Left hindlimb (tissue), 1 donor: ENCODE measurements at regions not wholly inside any gene's neighbourhood (a gene's known extent, or its start where the extent isn't known, plus 50 kb on each side); places are given as distances from the start of the nearest gene placed in this dataset.
"Not testable (repeated sequence)": the region's sequence is repeated elsewhere in the genome, so short reads cannot be mapped to it uniquely, and the experiment has no call there.

Source experiments
- DNase-seq: peaks from one replicate; pipeline ENCODE4 v3.0.0-alpha.2; 2018

DNA sequence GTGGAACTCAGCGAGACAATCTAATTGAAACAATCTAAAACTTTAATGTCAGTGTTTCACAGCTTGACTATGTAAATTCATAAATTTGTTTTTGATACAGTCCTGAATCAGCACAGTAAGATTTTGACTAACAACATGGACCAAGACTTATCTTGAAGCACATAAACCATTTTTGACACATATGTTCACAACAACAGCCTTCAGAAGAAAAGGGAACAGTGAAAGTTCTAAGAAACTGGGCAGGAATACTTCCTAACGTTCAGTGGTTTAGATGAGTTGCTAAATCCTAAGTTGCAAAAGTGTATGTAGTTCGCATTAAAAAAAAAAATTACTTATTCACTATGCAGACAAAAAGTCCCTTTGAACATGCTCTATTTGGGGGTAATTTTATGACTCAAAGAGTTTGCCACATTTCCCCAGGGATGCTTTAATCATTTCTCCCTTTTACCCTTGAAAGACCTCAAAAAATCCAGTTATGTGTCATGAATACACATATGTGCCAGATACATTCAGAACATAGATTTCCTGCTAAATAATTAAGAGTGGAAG, 120.2 kb downstream of the MRPL39 start:
- DNase-seq: no peak

DNA sequence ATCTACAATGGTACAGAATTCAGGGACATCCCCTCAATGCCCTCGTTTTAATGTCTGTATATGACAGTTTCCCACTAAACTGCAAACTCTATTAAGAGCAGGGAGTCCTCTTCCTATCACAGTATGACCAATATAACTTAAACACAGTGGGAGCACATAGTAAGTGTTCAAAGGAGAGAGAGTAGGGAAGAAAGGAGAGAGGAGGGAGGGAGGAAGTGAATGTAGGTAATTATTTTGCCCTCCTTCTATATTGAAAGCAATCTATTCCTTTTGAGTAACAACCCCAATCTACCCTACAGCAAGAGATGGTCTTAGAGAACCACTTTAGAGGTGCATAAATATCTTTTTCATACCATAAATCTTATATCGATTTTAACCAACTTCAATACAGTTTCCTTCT, 121.4 kb downstream of the MRPL39 start:
- DNase-seq: no peak

DNA sequence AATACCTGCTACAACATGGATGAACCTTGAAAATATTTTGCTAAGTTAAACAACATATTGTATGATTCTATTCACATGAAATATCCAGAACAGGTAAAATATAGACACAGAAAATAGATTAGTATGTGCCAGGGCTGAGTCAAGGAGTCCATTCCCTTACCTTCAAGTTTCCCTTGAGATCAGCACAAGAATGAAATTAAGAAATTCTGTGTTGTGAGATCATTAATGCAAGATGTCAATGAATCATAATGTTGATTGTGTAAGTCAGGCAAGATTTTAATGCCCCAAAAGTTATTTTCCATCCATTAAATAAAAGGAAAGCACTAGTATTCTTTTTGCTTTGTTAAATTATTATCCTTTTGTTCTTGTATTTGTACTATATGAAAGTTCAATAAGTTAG, 139.4 kb downstream of the MRPL39 start:
- no peak for DNase-seq

DNA sequence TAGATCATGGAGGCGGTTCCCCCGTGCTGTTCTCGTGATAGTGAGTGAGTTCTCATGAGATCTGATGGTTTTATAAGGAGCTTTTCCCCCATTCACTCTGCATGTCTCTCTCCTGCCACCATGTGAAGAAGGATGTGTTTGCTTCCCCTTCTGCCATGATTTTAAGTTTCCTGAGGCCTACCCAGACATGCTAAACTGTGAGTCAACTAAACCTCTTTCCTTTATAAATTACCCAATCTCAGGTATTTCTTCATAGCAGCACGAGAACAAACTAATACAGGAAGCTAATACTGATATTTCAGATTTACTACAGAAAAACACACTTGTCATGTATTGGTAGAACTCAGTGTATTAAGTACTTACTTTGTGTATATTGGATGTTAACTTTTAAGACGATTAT, 140.2 kb downstream of the MRPL39 start:
- DNase-seq: not testable (repeated sequence)

DNA sequence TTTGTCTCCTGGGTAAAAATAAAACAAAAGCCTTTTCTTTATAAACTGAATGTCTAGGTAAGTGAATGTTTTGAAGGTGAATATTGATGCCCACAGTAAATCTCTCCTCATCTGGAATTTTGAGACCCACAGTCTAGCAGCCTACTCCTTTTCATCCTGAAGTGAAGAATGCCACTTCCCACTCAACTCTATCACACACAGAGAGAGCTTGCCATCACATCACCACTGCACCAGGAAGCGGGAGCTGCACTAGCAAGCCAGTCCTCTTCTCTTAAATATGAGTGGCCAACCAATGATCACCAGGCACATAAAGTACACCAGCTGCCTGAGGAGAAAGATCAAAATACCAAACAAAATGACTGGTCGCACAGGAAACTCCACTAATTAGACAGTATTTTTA, 140.8 kb downstream of the MRPL39 start:
- DNase-seq: no peak

DNA sequence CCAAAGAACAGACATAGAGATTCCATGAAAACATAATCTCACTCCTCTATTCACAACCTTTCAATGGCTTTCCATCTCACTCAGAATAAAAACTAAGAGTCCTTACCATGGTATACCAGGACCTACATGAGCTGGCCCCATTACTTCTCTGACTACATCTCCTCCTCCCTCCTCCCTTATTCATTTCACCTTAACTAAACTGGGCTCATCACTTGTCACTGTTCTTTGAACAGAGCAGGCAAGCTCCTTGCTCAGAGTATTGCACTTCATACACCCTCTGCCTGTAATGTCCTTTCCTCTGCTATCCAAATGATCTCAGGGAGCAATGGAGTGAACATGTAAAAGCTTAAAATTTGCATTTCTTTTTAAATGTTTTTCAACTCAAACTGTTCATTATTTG, 142.0 kb downstream of the MRPL39 start:
- no peak for DNase-seq

DNA sequence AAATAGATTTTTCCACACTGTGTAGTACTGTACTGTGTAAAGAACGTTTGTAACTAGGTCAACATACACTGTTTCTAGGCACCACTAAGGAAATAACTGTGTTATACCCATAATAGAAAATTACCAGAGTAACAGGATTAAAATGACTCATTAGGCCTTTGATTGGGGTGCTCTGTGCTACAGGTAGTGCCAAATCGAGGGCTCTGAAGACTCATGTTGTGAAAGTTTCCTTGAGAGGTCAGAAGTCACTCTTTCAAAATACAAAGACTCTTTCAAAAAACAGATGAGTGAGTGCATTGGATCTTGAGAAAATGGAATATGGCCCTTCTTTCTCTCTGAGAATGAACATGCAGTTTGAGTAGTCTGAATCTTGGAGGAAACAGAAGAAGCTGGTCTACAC, 143.0 kb downstream of the MRPL39 start:
- DNase-seq: no peak

DNA sequence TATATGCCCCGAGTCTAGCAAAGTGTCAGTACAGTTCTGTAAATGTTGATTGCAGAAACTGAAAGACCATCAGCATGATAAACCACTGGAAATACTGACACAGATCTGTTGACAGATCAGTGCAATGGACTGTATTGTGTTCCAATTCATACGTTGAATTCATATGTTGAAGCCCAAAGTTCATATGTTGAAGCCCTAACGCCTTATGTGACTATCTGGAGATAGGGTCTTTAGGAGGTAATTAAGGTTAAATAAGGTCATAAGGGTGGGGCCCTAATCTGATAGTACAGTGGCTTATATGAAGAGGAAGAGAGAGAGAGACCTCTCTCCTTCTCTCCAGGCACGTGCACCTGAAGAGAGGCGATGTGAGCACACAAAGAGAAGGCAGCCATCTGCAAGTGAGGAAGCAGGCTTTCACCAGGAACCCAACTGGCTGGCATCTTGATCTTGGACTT, 144.7 kb downstream of the MRPL39 start:
- DNase-seq: no peak

DNA sequence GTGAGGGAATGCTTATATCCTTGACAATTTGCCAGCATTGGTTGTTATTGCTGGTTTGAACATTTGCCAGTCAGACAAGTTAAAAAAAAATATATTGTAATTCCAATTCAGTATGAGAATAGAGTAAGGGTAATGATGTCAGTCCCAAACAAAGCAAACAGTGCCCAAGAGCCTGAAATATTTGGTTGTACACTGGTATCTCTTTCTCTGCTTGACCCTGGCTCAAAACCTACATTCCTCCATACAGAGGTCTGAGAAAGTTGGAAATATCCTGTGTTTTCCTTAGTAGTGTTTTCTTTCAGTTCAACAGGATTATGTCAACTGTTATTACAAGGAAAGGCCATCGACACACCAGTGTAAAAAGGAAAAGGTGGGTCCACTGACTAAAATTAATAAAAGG, 145.6 kb downstream of the MRPL39 start:
- no peak for DNase-seq

DNA sequence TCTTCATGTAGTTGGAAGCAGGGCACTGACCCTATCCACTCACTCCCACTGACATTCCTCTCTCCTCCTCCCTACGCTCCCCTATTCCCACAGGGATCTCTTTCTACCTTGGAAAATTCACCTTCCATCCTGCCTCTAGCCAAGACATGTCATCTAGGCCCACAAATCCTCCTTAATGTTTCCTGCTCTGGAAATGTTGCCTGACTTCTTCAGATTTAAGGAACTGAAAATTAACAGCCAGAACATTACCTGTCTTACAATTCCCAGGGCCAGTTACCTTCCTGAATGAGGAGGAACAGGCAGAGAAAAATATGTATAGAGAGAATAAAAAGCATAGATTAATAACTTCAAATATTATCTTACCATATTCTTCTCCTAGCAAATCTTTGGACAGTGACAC, 147.3 kb downstream of the MRPL39 start:
- DNase-seq: no peak

DNA sequence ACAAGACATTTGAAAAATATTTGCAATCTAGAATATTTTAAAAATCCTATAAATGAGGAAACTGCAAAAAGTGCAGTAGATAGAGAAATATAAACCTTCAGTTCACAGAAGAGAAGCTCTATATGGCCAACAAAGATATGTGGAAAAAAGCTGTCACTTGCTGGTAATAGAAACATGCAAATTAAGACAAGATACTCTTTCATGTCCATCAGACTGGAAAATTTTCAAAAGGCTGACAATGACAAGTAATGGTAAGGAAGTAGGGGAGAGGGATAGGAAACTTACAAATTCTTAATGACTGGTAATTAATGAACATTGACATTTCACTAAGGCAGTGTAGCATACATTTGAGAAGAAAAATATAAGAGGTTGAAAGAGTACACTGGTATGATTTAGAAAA, 147.9 kb downstream of the MRPL39 start:
- no peak for DNase-seq

DNA sequence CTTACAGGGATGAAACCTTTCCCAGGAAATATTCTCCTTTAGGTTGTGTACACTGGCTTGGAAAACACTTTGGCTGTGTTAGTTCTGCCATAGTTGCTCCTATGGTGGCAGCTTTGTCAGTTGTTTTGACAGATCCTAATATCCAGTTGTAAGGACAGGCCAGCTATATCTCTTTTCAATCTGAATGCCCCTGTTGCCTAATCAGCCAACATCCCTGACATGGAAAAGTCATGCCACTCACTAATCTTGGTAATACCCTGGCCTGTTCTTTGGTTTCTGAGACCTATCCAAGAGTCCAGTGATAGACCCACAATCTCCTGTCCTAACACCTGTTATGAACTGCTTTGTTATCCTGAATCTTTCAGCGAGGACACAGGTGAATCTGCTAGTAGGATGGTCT, 148.8 kb downstream of the MRPL39 start:
- DNase-seq: no peak

DNA sequence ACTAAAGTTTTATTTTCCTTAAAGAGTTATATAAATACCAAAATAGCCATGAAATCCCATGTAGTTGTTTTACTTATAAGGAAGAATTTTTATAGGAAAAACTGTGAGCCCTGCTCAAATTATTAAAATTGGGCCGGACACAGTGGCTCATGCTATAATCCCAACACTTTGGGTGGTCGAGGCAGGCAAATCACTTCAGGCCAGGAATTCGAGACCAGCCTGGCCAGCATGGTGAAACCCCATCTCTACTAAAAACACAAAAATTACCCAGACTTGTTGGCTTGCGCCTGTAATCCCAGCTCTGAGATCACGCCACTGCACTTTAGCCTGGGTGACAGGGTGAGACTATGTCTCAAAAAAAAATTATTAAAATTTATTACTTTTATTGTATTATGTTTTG, 149.3 kb downstream of the MRPL39 start:
- no peak for DNase-seq

DNA sequence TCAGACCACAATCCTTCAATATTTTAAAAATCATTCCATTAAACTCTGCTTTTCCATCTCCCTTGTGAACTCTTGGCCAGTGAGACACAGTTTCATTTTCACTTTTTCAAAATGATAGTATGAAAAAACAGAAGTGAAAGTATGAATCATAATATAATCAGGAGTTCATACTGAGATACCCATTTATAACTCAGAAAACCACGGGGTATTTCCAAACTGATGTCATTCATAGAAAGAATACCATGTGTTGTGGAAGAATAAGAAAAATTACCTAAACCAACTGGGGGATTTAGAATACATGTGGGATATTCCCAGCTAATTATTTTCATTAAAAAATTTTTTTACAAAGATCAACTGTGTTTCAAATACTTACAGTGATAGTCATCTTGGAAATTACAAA, 149.9 kb downstream of the MRPL39 start:
- DNase-seq: no peak

DNA sequence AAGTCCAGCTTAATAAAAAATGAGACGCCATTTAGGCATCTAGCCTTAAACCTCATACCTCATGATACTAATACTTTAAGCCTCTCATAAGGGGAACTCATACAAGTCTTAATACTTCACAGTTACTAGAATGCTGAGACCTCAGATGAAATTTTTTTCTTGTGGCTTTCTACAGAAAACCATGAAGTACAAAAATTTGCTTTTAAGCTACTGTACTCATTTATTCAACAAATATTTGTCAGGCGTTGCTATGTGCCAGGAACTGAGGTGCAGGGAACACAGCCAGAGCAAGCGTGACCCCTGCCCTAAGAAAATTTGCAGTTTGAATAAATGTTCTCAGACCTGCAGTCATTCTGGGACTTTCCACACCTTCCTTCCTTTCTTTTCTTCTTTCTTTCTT, 150.6 kb downstream of the MRPL39 start:
- DNase-seq: no peak

DNA sequence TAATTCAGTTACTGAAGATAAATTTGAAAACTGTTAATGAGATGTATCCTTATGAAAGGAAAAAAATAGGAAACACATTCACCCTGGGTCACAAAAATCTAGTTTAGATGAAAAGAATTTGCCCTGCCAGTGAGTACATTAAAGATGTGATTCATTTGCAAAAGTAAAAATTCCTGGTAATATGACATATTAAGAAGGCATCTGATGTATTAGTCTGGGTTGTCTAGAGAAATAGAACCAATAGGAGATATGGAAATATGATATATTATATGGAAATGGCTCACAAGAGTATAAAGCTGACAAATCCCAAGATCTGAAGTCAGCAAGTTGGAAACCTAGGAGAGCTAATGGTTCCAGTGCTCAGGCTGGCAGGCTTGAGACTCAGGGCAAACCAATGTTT, 153.8 kb downstream of the MRPL39 start:
- no peak for DNase-seq

DNA sequence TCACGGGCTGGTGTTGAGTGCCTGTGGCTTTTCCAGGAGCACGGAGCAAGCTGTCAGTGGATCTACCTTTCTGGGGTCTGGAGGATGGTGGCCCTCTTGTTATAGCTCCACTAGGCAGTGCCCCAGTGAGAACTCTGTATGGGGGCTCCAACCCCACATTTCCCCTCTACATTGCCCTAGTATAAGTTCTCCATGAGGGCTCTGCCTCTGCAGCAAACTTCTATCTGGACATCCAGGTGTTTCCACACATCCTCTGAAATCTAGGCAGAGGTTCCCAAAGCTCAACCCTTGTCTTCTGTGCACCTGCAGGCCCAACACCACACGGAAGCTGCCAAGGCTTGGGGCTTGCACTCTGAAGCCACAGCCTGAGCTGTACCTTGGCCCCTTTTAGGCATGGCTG, 157.3 kb downstream of the MRPL39 start:
- no peak for DNase-seq

DNA sequence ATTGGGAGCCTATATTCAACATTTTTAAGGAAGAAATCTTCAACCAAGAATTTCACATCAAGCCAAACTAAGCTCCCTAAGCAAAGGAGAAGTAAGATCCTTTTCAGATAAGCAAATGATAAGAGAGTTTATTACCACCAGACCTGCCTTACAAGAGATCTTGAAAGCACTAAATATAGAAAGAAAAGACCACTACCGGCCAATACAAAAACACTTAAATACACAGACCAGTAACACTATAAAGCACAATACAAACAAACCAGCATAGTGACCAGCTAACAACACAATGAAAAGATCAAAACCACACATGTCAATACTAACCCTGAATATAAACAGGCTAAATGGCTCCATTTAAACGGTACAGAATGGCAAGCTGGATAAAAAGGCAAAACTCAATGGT, 165.4 kb downstream of the MRPL39 start:
- no peak for DNase-seq

DNA sequence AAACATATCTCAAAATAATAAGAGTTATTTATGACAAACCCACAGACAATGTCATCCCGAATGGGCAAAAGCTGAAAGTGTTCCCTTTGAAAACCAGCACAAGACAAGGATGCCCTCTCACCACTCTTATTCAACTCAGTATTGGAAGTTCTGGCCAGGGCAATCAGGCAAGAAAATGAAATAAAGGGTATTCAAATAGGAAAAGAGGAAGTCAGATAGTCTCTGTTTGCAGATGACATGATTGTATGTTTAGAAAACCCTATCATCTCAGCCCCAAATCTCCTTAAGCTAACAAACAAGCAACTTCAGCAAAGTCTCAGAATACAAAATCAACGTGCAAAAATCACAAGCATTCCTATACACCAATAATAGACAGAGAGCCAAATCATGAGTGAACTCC, 169.8 kb downstream of the MRPL39 start:
- not testable (repeated sequence) for DNase-seq

DNA sequence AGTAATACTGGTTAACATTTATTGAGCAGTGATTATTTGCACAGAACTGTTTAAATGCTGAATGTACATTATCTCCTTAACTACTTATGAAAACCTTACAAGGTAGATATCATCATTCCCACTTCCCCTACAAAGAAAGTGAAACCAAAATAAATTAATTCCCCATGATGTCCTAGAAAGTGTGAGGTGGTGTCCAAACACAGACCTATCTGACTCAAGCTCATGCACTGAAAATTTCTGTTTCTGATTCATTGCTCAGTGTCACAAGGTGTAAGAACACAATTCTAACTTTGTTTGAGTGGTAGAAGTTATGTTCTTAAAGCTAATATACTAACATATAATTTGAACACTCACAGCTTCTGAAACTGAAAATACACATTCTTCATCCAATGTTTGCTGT, 178.7 kb downstream of the MRPL39 start:
- DNase-seq: no peak

DNA sequence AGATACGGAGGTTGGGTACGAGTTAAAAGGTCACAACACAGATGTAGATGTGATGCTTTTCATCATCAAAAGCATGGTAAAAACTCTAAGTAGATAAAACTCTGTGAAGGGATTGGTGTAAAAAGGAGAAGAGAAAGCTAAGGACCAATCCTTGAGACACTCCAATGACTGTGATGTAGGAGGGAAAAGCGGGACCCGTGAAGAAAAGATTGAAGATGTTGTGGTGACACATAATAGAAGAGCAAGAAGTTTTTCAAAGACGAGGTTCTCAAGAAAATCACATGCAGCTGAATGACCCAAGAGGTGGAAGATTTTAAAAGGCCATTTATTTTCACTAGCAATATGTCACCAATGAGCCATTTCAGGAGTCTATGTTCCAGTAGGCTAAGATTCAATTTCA, 179.5 kb downstream of the MRPL39 start:
- no peak for DNase-seq

DNA sequence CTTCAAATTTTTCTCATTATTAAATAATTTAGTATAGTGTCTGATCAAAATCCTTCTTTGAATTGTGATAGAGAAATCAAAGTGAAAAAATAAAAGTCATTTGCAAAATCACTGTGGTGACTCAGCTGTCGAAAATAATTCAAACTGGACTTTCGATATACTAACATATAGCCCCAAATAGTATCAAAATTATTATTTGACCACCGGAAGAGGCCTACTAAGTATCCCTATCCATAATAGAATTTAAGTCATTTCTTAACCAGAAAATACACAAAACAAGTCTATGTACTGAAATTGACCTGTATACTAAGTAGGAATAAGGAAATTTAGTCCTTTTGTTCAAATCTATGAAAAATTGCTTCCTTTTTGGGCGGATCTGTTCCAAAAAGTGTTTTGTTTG, 180.7 kb downstream of the MRPL39 start:
- no peak for DNase-seq

DNA sequence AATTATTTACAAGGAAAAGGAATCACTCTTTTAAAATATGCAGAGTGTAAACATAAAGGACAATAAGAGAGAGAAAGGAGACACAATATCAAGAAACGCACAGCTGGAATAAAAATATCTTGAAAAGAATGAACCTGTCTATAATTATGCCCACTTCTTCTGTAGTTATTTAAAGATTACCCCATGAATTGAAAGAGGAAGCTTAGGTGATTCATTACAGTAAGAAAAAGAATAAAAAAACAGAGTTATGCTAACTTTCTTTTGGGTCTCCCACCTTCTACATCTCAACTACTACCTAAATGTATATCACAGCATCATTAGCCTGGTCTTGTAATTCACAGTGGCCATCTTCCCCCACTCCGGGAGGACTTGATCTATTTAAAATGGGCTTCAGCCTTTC, 182.1 kb downstream of the MRPL39 start:
- DNase-seq: no peak

DNA sequence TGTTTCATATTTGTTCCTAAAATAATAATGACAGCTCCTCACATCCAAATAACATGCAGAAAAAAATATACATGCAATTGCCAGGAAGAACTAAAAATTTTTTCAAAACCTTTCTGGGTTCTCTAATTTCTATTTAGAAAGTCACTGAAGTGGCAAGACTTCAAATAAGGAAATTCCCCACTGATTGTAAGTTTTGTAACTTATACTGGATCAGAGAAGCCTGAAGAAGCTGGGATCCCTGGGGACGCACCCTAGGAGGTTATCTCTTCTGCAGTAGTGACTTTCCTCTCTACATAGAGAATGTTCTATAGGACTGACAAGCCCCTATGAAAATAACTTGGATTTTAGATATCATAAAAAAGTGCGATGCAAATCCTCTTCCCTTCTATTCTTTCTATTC, 182.6 kb downstream of the MRPL39 start:
- DNase-seq: no peak

DNA sequence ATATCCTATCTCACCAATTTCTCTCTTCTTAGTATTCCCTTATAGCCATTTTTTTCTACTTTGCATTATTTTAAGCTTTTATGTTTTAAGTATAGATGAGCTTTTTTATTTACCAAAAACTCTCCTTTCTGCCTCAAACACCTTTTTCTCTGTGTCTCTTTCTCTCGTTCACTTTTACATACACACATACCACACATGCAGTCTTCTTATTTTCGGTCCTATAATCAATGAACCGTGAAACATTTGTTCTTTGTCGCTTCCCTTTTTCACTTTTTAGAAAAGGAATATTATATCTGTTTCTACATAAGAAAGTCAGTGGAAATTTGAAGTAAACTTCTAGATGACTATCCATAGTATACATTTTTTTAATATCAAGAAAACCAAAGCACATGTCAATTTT, 183.2 kb downstream of the MRPL39 start:
- no peak for DNase-seq
